ENCODE measurements at regions not wholly inside any gene's neighbourhood (a gene's known extent, or its start where the extent isn't known, plus 50 kb on each side); places are given as distances from the start of the nearest gene placed in this dataset.

DNA sequence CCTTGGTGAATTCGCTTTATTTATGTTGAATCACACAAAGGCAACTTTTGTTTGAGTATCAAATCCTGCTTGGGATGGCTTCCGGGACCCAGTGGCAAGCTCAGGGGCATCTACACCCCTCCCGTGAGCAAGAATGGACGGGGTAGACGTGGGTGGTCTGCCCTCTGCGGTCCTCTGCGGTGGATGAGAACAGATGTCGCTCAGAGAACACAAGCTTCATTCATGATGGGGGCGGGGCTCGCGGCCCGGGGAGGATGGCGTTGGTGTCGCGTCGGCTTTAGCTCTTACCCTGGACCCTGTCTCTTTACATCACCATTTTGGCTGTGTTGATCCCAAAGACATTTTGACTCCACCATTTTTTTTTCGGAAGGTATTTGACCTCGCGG lies 158.5 kb upstream of the RTL1 start:
- in situ Hi-C loops (cut with MboI; ENCODE audit: low pct_unique_long_range_greater_than_20kb, low sequenced_read_pairs, unreplicated experiment): no loop called here
- TF ChIP-seq CTCF (IDR thresholded peaks at IDR 0.05; ENCODE audit: extremely low read depth, insufficient read depth, missing control alignments): no peak
- no peak for DNase-seq (ENCODE audit: low spot score)

DNA sequence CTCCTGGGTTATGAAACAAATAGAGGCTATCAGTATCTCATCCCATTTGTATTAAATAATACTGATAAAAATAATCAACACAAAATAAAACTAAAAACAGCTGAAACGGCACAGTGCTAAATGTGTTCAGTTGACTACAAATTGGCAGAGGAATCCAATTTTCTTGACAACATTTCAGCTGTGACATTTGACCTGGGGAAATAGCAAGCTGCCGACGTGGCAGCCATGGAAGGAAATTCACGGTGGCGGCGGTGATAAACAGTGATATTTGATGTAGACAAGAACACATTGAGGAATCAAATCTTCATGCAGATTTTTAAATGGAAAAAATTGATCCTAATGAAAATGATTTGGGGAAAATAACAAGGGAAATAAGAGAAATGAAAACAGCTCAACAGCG lies 159.1 kb upstream of the RTL1 start:
- DNase-seq (ENCODE audit: low spot score): no peak
- in situ Hi-C loops (cut with MboI; ENCODE audit: low pct_unique_long_range_greater_than_20kb, low sequenced_read_pairs, unreplicated experiment): no loop called here
- no peak for TF ChIP-seq CTCF (IDR thresholded peaks at IDR 0.05; ENCODE audit: extremely low read depth, insufficient read depth, missing control alignments)

GRCh38 chr14:101063121-101063520 lies 159.6 kb upstream of the RTL1 start:
- no peak for TF ChIP-seq CTCF (IDR thresholded peaks at IDR 0.05; ENCODE audit: extremely low read depth, insufficient read depth, missing control alignments)
- DNase-seq (ENCODE audit: low spot score): no peak
- in situ Hi-C loops (cut with MboI; ENCODE audit: low pct_unique_long_range_greater_than_20kb, low sequenced_read_pairs, unreplicated experiment): no loop called here

DNA sequence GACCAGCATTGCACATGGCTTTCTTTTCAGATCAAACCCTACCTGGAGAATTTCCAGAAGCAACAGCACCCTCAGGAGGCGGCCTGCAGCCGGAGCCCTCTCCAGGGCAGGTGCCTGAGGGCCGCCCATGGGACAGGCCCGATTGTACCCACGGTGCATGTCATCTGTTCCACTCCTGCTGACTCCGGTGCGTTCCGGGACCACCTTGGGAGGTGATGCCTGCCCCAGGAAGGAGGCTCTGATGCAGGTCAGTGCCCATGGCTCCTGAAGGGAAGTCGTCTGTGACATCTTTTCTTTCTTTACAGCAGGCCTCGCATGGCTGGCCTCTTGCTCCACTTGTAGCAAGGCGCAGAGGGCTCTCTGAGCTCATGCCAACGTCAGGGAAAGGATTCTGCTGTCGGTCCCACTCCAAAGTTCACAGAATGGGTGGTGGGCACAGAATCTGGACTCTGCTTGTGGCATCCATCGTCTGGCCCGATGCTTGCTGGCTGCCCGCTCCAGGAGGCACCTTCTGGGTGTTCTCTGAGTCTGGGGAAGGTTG lies 160.7 kb upstream of the RTL1 start:
- no peak for DNase-seq (ENCODE audit: low spot score)
- no peak for TF ChIP-seq CTCF (IDR thresholded peaks at IDR 0.05; ENCODE audit: extremely low read depth, insufficient read depth, missing control alignments)
- in situ Hi-C loops (cut with MboI; ENCODE audit: low pct_unique_long_range_greater_than_20kb, low sequenced_read_pairs, unreplicated experiment): no loop called here

DNA sequence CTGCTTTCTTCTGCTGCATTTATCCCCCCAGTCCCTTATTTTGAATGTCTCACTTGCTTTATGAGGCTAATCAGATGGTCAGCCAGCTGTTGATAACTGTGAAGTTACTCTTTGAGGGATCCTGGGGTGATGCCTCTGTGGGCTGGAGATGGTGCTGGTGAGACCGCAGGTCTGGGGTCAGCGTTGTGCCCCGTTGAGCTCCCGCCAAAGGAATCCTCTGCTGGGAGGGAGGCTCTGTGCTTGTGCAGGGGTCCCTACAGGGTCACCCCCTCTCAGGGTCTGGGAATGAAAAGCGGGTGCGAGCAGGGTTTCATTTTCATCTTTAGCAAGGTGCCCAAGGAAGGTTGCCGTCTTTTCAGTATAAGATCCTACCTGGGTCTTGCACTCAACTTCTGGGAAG lies 161.2 kb upstream of the RTL1 start:
- in situ Hi-C loops (cut with MboI; ENCODE audit: low pct_unique_long_range_greater_than_20kb, low sequenced_read_pairs, unreplicated experiment): no loop called here
- no peak for TF ChIP-seq CTCF (IDR thresholded peaks at IDR 0.05; ENCODE audit: extremely low read depth, insufficient read depth, missing control alignments)
- no peak for DNase-seq (ENCODE audit: low spot score)

GRCh38 chr14:101065246-101065645 lies 161.7 kb upstream of the RTL1 start:
- no peak for DNase-seq (ENCODE audit: low spot score)
- TF ChIP-seq CTCF (IDR thresholded peaks at IDR 0.05; ENCODE audit: extremely low read depth, insufficient read depth, missing control alignments): no peak
- in situ Hi-C loops (cut with MboI; ENCODE audit: low pct_unique_long_range_greater_than_20kb, low sequenced_read_pairs, unreplicated experiment): no loop called here
